Pulmonary artery endothelial cell (primary cell): ENCODE measurements at regions not wholly inside any gene's neighbourhood (a gene's known extent, or its start where the extent isn't known, plus 50 kb on each side); places are given as distances from the start of the nearest gene placed in this dataset.
"Not testable (repeated sequence)": the region's sequence is repeated elsewhere in the genome, so short reads cannot be mapped to it uniquely, and the experiment has no call there.

Source experiments
- DNase-seq: peaks from one replicate; pipeline ENCODE4 v3.0.0-alpha.2; 2011; ENCODE audit warnings: low read depth, low spot score

DNA sequence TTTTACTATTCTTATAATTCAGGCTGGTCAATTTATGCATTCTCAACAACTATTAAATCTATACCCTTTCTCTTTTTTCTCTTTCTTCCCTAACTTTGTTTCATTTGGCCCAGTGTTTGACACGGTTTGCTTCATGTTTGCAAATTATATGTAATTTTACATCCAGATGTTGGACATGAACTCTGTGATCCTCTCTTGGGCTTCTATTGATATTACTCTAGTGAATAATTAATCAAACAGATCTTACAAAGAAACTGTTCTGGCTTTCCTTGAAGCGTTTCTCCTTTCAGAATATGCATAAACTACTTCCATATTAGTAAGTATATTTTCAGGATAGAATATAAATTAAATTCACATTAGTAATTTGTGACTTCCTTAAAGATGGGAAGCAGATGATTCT lies 225.1 kb upstream of the TMEFF2 start:
- no peak for DNase-seq

GRCh38 chr2:192416060-192416459 lies 221.3 kb upstream of the TMEFF2 start:
- no peak for DNase-seq

DNA sequence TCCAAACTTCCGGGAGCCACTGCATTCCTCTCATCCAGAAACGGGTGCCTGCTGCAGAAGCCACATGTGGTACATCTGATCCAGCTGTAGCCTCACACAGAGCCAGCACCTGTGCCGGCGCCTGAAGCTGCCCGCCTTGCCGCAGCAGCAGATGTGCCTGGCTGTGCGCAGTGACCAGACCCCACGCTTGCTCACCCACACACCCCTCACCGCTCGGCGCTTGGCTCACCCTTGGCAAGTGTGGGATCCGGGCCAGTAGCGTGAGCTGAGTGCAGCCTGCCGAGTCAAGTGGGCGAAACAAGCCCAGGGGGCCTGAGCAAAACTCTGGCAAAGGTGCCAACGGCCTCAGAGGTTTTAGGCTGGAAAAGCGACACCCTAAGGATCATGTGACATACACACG lies 220.1 kb upstream of the TMEFF2 start:
- DNase-seq, result no peak

DNA sequence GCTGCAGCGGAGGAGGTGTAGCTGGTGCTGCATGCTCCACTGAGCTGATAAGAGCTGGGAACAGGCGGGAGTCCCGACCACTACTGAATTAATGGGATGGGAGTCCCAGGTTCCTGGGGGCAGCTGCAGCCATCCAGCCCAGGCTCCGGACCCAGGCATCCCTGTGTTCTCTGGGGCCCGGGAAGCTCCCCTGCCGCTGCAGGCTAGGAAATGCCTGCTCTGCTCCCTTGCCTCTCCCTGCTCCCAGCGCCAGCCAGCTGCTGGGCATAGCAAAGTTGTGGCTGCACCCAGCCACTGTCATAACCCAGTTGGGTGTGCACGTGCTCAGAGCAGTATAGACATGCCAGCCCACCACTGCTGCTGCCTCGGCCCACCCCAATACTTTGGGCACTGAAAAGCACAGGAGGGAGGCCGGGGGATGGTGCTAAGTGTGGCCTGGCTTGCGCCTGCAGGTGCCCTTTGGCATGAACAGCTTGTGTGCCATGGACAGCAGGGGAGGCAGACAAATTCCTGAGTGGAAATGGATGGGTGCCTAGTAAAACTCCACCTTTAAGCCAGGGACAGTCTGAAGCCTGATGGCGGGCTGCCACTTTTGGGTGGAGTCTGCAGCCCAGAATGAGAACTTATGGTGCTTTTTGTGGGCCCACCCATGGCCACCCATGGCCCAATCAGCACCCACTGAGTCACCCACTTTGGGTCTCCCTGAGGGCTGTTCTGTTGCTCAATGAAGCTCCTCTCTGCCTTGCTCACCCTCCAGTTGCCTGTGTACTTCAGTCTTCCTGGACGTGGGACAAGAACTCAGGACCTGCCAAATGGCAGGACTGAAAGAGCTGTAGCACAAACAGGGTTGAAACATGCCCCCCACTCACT lies 219.3 kb upstream of the TMEFF2 start:
- DNase-seq, result no peak

GRCh38 chr2:192412866-192413265 lies 218.1 kb upstream of the TMEFF2 start:
- DNase-seq, result not testable (repeated sequence)

DNA sequence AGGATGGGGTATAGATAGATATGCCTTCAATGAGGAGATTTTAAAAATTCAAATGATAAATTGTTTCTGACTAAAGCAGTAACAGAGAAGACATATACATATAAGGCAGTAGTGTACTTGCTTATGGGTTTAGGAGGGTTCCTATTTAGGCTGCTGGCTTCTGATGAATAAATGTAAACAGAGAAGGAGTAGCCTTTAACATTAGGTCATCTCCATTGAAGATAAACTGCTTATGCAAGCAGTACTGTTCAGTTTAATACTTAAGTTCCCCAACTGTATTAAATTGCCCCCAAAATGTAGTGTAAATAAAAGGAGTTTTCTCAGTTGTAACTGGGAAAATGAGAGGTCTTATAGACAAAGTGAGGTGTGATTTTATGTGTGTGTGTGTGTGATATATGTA lies 217.7 kb upstream of the TMEFF2 start:
- no peak for DNase-seq

DNA sequence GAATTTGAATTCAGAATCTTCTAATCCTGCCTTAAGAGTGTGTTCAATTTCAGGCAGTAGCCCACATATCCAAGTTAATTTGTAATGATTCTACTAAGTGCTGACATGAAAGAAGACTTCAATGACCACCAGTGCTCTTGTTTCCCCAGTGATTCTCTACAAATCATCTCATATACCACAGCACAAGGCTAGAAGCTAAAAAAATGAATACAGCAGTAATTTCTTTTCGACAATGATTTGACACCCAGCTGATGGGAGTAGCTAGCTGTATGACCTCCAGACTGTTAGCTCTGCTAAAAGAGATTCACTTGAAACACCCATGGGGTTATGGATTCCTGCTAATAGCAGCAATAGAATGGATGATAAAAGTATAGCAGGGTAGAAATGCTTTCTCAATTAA lies 217.0 kb upstream of the TMEFF2 start:
- DNase-seq, result no peak

DNA sequence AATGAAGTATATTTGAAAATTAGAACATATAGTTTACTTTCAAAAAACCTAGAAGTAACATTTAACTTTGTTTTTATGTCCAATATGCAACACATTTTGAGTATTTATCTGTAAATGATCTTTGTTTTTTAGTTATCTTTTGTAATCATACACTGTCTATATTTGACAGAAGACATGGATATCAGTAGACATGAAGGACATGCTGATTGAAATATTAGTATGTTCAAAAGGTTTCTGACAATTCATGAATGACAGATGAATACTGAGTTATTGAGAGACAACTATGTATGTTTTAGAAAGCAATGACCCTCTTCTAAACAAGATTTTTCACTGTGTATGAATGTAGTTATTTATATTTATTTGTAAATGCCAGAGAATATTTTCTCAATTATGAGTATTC lies 215.6 kb upstream of the TMEFF2 start:
- DNase-seq, result no peak

DNA sequence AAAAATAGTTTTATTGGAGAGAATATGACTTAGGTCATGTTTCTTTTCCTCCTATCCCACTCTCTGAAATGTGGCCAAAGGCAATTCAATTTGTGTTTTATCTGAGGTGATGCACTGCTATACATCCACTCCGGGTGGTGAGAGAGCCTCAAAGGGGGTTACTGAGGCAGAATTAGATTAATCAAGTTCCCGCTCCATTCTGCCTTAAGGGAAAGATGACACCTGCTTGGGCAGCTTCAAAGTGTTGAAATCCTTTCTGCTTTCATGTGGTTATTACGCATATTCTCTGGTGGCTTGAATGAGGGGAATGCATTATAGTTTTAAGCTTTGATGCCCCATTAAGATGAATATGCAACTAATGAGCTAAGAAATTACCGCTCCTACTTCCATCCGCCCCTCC lies 213.0 kb upstream of the TMEFF2 start:
- DNase-seq, result no peak

DNA sequence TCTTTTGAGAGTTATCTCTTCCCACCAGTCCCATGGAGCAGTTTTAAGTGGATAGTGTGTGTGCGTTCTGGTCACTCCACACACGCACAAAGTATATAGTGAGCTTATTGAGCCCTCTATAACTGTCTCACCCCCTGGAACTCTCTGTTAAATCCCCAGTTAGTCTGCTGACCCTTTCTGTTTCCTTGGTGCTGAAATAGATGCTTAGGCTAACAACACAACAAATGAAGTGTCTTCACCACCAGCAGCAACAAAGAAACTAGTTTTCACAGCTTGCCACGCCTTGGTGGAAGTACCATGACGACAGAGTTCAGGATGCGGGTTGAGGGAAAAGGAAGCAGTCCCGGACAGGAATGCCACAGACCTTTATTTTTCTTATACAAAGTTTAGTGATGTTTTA lies 203.5 kb upstream of the TMEFF2 start:
- no peak for DNase-seq

- no peak for DNase-seq
These were observed 199.9 kb upstream of the TMEFF2 start for GRCh38 chr2:192394605-192395004.

DNA sequence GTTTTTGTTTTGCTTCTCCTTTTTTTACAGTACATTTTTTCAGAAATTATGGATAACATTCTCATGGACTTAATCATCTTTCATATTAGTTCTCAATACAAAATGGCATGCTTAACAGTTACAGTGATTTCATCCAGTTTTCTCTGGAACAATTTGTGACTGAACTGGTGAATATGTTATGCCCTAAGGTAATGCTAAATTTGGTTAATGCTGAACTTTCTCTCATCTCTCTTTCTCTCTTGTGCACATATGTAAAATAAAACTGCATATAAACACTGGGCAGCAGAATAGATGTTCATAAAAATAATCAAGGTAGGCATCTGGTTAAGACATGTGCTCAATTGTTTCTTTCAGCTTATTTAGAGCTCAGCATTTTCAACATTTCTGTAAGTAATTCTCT lies 196.3 kb upstream of the TMEFF2 start:
- DNase-seq, result no peak

DNA sequence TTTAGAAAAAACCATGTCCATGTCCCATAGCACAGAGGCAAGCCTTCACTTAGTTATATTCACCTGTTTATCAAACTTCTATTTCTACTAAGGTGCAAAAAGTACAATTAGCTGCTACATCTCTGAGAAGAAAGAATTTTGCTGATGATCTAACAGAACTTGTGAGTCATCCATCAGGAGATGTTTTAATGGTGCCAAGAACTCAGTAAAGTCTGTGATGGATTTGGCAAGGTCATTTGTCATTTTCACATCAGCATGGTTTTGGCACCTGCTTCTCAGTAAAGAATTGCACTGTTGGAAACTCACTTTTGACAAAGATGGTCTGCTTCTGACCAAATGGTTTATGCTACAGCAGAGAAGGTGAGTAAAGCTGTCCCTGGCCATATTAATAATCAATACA lies 195.7 kb upstream of the TMEFF2 start:
- no peak for DNase-seq

GRCh38 chr2:192384191-192384590 lies 189.5 kb upstream of the TMEFF2 start:
- DNase-seq, result not testable (repeated sequence)

DNA sequence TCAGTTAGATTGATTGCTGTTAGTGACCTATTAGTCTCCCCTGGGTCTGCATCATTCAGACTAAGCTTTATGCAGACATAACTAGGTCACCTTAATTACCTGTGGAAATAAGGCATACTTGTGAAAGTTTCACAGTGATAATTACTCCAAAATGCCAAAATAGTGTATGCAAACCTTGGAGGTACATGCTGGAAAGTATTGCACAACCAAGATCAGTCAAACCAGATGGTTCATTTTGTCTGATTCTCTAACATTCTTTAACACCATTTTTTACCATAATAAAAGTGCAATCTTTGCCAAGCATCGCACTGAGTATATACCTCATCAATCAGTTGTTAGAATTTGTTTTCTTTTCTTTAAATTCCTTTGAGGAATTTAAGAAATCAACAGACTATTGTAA lies 186.3 kb upstream of the TMEFF2 start:
- DNase-seq, result no peak

DNA sequence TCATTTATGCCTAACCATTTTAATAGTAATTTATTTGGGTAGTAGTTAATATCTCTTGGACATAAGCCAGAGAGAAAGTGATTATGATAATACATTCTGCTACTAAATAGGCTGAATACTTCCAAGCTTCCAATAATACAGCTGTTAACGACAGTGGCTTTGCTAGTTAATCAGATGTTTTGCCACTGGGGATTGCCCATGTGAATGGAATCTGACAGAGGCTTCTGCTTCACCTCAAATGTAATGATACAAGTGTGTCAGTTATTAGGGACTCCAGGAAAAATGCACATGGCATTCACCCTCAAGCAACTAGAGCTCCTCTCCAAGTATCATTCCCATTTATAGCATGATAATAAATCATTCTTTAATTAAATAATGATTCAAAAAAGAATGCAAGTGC lies 185.0 kb upstream of the TMEFF2 start:
- no peak for DNase-seq

DNA sequence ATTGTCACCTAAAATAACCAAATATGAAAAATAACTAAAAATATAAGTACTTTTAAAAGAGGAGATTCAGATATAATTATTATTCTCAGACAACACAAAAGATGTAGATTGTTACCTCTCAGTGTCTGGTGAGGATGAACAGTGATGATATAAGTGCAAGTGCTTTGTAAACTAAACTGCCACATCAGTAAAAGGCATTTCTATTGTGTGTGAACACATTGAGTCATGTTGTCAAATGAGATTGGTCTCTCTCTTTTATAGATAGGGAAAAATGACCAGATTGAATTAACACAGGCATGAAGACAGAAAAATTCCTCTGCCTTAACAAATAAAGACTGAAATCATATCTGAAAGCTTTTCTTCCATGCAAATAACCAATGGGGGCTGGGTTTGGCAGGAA lies 182.4 kb upstream of the TMEFF2 start:
- DNase-seq, result no peak

DNA sequence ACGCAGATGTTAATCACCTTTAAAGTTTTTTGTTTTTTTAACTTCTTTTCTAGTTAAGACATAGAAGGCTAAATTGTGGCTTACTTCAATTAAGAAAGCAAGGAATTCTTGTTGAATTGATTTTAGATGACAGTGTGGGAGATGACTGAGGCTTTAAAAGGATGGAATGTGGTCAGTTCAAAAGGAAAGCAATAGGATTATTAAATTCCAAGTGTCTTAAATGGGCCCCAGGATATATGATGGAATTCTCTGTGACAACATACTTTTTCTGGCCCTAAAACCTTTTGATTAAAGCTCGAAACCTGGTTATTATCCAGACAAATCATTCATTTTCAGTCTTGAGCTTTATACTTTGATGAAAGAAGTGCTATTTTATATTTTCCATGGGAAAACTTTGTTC lies 179.0 kb upstream of the TMEFF2 start:
- DNase-seq, result no peak

DNA sequence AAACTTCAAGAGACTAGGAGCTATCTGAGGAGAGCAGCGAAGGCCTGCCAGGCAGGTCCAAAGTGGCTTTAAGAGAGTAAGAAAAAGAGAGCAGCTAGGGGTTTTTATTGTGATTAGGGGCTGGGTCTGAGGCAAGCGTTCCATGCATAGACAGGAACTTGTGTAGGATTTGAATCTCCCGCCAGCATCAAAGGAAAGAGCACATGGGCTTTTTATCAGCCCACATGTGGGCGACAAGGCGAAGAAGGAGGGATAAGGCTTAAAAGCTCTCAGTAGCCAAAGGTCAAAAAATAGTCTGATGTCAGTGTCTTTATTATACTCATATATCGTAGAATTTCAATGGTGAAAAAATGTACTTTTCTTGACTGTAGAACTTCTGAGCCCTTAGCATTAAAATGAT lies 178.5 kb upstream of the TMEFF2 start:
- DNase-seq, result no peak

DNA sequence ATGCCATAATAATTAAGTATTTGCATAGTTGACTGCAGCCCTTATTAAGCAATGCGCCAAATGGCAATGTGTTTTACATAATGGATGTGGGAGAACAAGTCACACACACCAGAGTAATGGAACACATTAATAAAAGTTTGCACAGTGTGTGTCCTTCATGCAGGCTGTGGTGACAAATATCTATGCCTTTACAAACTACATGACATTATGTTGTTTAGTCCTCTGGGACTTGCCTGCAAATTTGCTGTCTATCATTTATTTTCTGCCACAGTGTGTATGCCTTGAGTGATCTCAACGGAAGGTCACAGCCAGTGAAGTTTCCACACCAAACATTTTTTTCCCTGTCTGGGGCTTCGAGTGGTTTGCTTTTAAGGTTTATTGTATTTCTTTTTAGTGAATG lies 175.2 kb upstream of the TMEFF2 start:
- DNase-seq, result no peak

- no peak for DNase-seq
These were observed 162.5 kb upstream of the TMEFF2 start for GRCh38 chr2:192357217-192357616.

GRCh38 chr2:192354512-192355244 lies 159.9 kb upstream of the TMEFF2 start:
- no peak for DNase-seq

DNA sequence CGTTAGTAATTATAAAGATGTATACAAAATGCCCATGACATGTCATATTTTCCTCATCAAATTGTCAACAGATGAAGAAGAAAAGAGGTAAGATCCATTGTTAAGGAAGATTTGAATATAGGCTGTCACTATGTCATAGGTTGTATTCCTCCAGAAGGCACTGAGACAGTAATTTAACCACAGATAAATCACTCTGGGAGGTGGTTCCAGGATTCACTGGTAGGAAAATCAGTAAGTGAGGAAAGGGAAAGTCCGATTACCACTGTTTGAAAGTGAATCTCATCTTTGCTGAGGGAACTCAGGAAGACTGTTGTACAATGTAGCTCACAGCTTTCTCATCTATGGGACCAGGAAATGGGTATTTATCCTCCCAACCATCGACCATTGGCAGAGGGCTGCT lies 152.8 kb upstream of the TMEFF2 start:
- no peak for DNase-seq
